ENCODE measurements at regions not wholly inside any gene's neighbourhood (a gene's known extent, or its start where the extent isn't known, plus 50 kb on each side); places are given as distances from the start of the nearest gene placed in this dataset.

- TF ChIP-seq CTCF (IDR thresholded peaks at IDR 0.05; ENCODE audit: insufficient read depth, low read depth, low read length, missing control alignments) = no peak
- DNase-seq (ENCODE audit: low read depth) = no peak
- H3K4me3 ChIP-seq (ENCODE audit: low read depth, low read length) = no peak overlapping the region
Measured at GRCh38 chr7:79507131-79507530, 53.7 kb upstream of the MAGI2 start.

GRCh38 chr7:79506481-79506880, 53.0 kb upstream of the MAGI2 start:
- no peak for DNase-seq (ENCODE audit: low read depth)
- no peak for TF ChIP-seq CTCF (IDR thresholded peaks at IDR 0.05; ENCODE audit: insufficient read depth, low read depth, low read length, missing control alignments)
- no peak overlapping the region for H3K4me3 ChIP-seq (ENCODE audit: low read depth, low read length)

GRCh38 chr7:79504607-79505389, 51.3 kb upstream of the MAGI2 start:
- no peak for TF ChIP-seq CTCF (IDR thresholded peaks at IDR 0.05; ENCODE audit: insufficient read depth, low read depth, low read length, missing control alignments)
- DNase-seq (ENCODE audit: low read depth) = no peak
- no peak overlapping the region for H3K4me3 ChIP-seq (ENCODE audit: low read depth, low read length)

Measured in GM12865 (cell line).